HEK293 (cell line): ENCODE measurements at regions not wholly inside any gene's neighbourhood (a gene's known extent, or its start where the extent isn't known, plus 50 kb on each side); places are given as distances from the start of the nearest gene placed in this dataset.

ENCODE experiments used
- GLIS2 ChIP-seq: fragments of 450-650 bp; formaldehyde crosslinking; IDR thresholded peaks from 2 replicates; pipeline ENCODE4 v1.5.1; 2016; ENCODE audit warnings: missing biosample characterization, missing genetic modification characterization
- KLF16 ChIP-seq: fragments of 450-650 bp; formaldehyde crosslinking; IDR thresholded peaks from 2 replicates; pipeline ENCODE4 v1.5.1; 2017; ENCODE audit warnings: missing biosample characterization, missing genetic modification characterization
- REST ChIP-seq: fragments of 450-650 bp; formaldehyde crosslinking; IDR thresholded peaks from 2 replicates; pipeline ENCODE4 v1.5.1; 2016; ENCODE audit warnings: missing biosample characterization, missing genetic modification characterization
- SP7 ChIP-seq: fragments of 450-650 bp; formaldehyde crosslinking; IDR thresholded peaks from 2 replicates; pipeline ENCODE4 v1.5.1; 2016; ENCODE audit warnings: missing biosample characterization, missing genetic modification characterization
- YY1 ChIP-seq: fragments of 450-650 bp; formaldehyde crosslinking; IDR thresholded peaks from 2 replicates; pipeline ENCODE4 v1.5.1; 2018; ENCODE audit warnings: missing biosample characterization, missing genetic modification characterization
- ZNF140 ChIP-seq: fragments of 450-650 bp; formaldehyde crosslinking; IDR thresholded peaks from 2 replicates; pipeline ENCODE4 v1.5.1; 2016; ENCODE audit warnings: missing biosample characterization, missing genetic modification characterization
- ZNF174 ChIP-seq: fragments of 450-650 bp; formaldehyde crosslinking; IDR thresholded peaks from 2 replicates; pipeline ENCODE4 v1.5.0; 2017; ENCODE audit warnings: missing biosample characterization, mild to moderate bottlenecking, missing genetic modification characterization
- ZNF24 ChIP-seq: fragments of 450-650 bp; formaldehyde crosslinking; IDR thresholded peaks from 2 replicates; pipeline ENCODE4 v1.5.1; 2016; ENCODE audit warnings: missing biosample characterization, missing genetic modification characterization
- ZNF311 ChIP-seq: fragments of 450-650 bp; formaldehyde crosslinking; IDR thresholded peaks from 2 replicates; pipeline ENCODE4 v1.5.1; 2017; ENCODE audit warnings: missing biosample characterization, missing genetic modification characterization, borderline replicate concordance
- ZNF501 ChIP-seq: fragments of 450-650 bp; formaldehyde crosslinking; IDR thresholded peaks from 2 replicates; pipeline ENCODE4 v1.5.1; 2016; ENCODE audit warnings: missing biosample characterization, missing genetic modification characterization
- ZNF670 ChIP-seq: fragments of 450-650 bp; formaldehyde crosslinking; IDR thresholded peaks from 2 replicates; pipeline ENCODE4 v1.5.1; 2016; ENCODE audit warnings: missing biosample characterization, missing genetic modification characterization, low read depth
- TF ChIP-seq, protein P1 (sequence below): fragments of 450-650 bp; formaldehyde crosslinking; IDR thresholded peaks from 2 replicates; pipeline ENCODE4 v1.5.1; 2016; ENCODE audit warnings: missing biosample characterization, missing genetic modification characterization

GRCh38 chr12:73383584-73384222 lies 1111.5 kb downstream of the TRHDE start:
- no peak for TF ChIP-seq ZNF140 (tag by site-specific recombination)
- TF ChIP-seq GLIS2 (tag by site-specific recombination): no peak
- TF ChIP-seq REST (tag by site-specific recombination): no peak
- TF ChIP-seq ZNF501 (tag by site-specific recombination): no peak
- no peak for TF ChIP-seq KLF16 (tag by site-specific recombination)
- TF ChIP-seq, protein P1, sequence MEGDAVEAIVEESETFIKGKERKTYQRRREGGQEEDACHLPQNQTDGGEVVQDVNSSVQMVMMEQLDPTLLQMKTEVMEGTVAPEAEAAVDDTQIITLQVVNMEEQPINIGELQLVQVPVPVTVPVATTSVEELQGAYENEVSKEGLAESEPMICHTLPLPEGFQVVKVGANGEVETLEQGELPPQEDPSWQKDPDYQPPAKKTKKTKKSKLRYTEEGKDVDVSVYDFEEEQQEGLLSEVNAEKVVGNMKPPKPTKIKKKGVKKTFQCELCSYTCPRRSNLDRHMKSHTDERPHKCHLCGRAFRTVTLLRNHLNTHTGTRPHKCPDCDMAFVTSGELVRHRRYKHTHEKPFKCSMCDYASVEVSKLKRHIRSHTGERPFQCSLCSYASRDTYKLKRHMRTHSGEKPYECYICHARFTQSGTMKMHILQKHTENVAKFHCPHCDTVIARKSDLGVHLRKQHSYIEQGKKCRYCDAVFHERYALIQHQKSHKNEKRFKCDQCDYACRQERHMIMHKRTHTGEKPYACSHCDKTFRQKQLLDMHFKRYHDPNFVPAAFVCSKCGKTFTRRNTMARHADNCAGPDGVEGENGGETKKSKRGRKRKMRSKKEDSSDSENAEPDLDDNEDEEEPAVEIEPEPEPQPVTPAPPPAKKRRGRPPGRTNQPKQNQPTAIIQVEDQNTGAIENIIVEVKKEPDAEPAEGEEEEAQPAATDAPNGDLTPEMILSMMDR (tag by site-specific recombination): no peak
- no peak for TF ChIP-seq SP7 (tag by site-specific recombination)
- no peak for TF ChIP-seq ZNF24 (tag by site-specific recombination)
- no peak for TF ChIP-seq ZNF311 (tag by site-specific recombination)
- TF ChIP-seq YY1 (tag by site-specific recombination): no peak
- TF ChIP-seq ZNF670 (tag by site-specific recombination): no peak
- TF ChIP-seq ZNF174: no peak
